ENCODE measurements at regions not wholly inside any gene's neighbourhood (a gene's known extent, or its start where the extent isn't known, plus 50 kb on each side); places are given as distances from the start of the nearest gene placed in this dataset.
"Not testable (repeated sequence)": the region's sequence is repeated elsewhere in the genome, so short reads cannot be mapped to it uniquely, and the experiment has no call there.

DNA sequence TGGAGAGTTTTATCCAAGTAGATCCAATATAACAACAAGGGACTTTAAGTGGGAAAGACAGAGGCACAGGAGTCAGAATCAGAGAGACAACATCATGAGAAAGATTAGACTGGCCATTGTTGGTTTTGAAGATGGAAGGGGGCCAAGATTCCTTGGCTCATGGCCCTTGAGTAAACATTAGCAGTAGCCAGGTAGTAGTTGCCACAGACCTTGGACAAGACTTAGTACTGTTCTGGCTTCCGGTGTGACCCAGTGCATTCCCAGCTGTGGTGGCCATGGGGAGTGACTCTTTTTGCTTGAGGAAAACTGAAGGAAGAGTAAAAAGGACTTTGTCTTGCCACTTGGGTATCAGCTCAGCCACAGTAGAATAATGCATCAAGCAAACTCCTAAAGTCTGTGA is 462.2 kb upstream of the CPXCR1 start:
- ATAC-seq (ENCODE audit: low read depth) (no peak), DNase-seq (no peak)
- Histone ChIP-seq H3K9ac (ENCODE audit: low read length) (no peak overlapping the region), H3K9me3 (ENCODE audit: control extremely low read depth in 1 of 3, control insufficient read depth in 2 of 3, insufficient read depth in 1 of 3, low read length in 2 of 3) (no peaks in the 10 kb centered on the region), H3K79me2 (ENCODE audit: control insufficient read depth, insufficient read depth, low read length) (no peaks in the 10 kb centered on the region), H3K27me3 (replicated peaks in 1 of 4; ENCODE audit: control extremely low read depth in 1 of 4, control insufficient read depth in 3 of 4, insufficient read depth in 4 of 4, low read length in 3 of 4) (no peaks in the 10 kb centered on the region), H2AFZ (ENCODE audit: insufficient read depth, low read depth, low read length, poor library complexity, severe bottlenecking) (no peak overlapping the region), H3K4me2 (replicated peaks; ENCODE audit: low read depth, low read length, poor library complexity, severe bottlenecking) (no peak overlapping the region), H3K27ac (ENCODE audit: low read length in 2 of 2) (no peak overlapping the region), H3K36me3 (replicated peaks in 1 of 2; ENCODE audit: control extremely low read depth in 1 of 2, control insufficient read depth in 1 of 2, extremely low read depth in 1 of 2, insufficient read depth in 2 of 2, low read length in 1 of 2) (no peaks in the 10 kb centered on the region), H3K4me3 (ENCODE audit: control extremely low read depth in 1 of 5, extremely low read depth in 1 of 5, insufficient read depth in 1 of 5, low read depth in 2 of 5, low read length in 4 of 5) (no peak overlapping the region), H4K20me1 (ENCODE audit: control insufficient read depth, insufficient read depth, low read length, poor library complexity, severe bottlenecking) (no peaks in the 10 kb centered on the region), H3K4me1 (ENCODE audit: control insufficient read depth in 2 of 2, insufficient read depth in 2 of 2, low read length in 2 of 2) (no peaks in the 10 kb centered on the region)
- no peaks in the 10 kb centered on the region for H3K27me3 Mint-ChIP-seq
- TF ChIP-seq EZH2 (IDR thresholded peaks at IDR 0.05; ENCODE audit: borderline replicate concordance, insufficient read depth, low read depth, low read length, poor library complexity, severe bottlenecking) (no peak), CTCF (IDR thresholded peaks at IDR 0.05) (no peak)
- CTCF ChIA-PET = no interaction called here
- WGBS (ENCODE audit: insufficient coverage) = no CpG with 5 or more reads among the region's 1 CpG
- H3K9me3 Mint-ChIP-seq (ENCODE audit: insufficient read depth) = no peaks in the 10 kb centered on the region
- intact Hi-C loops (cut with micrococcal nuclease) = no loop called here
- no peaks in the 10 kb centered on the region for H3K4me1 Mint-ChIP-seq
- no peak overlapping the region for H3K4me3 Mint-ChIP-seq
- H3K27ac Mint-ChIP-seq = no peak overlapping the region
- POLR2A ChIA-PET = no interaction called here

GRCh38 chrX:88313972-88314371 is 433.1 kb upstream of the CPXCR1 start:
- ATAC-seq (ENCODE audit: low read depth); H3K4me3 Mint-ChIP-seq; H3K27ac ChIP-seq (ENCODE audit: low read length in 2 of 2); H3K4me1 Mint-ChIP-seq; DNase-seq; H3K36me3 ChIP-seq (replicated peaks in 1 of 2; ENCODE audit: control extremely low read depth in 1 of 2, control insufficient read depth in 1 of 2, extremely low read depth in 1 of 2, insufficient read depth in 2 of 2, low read length in 1 of 2); H3K9me3 Mint-ChIP-seq (ENCODE audit: insufficient read depth); H3K27me3 Mint-ChIP-seq; POLR2A ChIA-PET; H2AFZ ChIP-seq (ENCODE audit: insufficient read depth, low read depth, low read length, poor library complexity, severe bottlenecking); H3K9me3 ChIP-seq (ENCODE audit: control extremely low read depth in 1 of 3, control insufficient read depth in 2 of 3, insufficient read depth in 1 of 3, low read length in 2 of 3); H3K4me3 ChIP-seq (ENCODE audit: control extremely low read depth in 1 of 5, extremely low read depth in 1 of 5, insufficient read depth in 1 of 5, low read depth in 2 of 5, low read length in 4 of 5); H4K20me1 ChIP-seq (ENCODE audit: control insufficient read depth, insufficient read depth, low read length, poor library complexity, severe bottlenecking); H3K4me2 ChIP-seq (replicated peaks; ENCODE audit: low read depth, low read length, poor library complexity, severe bottlenecking); H3K27ac Mint-ChIP-seq; H3K27me3 ChIP-seq (replicated peaks in 1 of 4; ENCODE audit: control extremely low read depth in 1 of 4, control insufficient read depth in 3 of 4, insufficient read depth in 4 of 4, low read length in 3 of 4); H3K79me2 ChIP-seq (ENCODE audit: control insufficient read depth, insufficient read depth, low read length); CTCF ChIA-PET; intact Hi-C loops (cut with micrococcal nuclease); H3K9ac ChIP-seq (ENCODE audit: low read length); H3K4me1 ChIP-seq (ENCODE audit: control insufficient read depth in 2 of 2, insufficient read depth in 2 of 2, low read length in 2 of 2): not testable (repeated sequence)
- no CpG with 5 or more reads among the region's 2 CpGs for WGBS (ENCODE audit: insufficient coverage)
